AG04449 (cell line): ENCODE measurements at regions not wholly inside any gene's neighbourhood (a gene's known extent, or its start where the extent isn't known, plus 50 kb on each side); places are given as distances from the start of the nearest gene placed in this dataset.
A peak's percentile ranks its signal among the peaks of the same experiment; 100 is the strongest.

Source experiments
- CTCF ChIA-PET: fragments of 350-600 bp; formaldehyde crosslinking; extraction: SDS; loops from one replicate; lab custom pipeline; 2021; ENCODE audit warnings: antibody characterized with exemption; lab: Yijun Ruan, JAX
- POLR2A ChIA-PET: fragments of 400-600, 350-600 bp; formaldehyde crosslinking; extraction: SDS; loops from one replicate; lab custom pipeline; 2020; ENCODE audit warnings: antibody characterized with exemption, inconsistent platforms; lab: Yijun Ruan, JAX
- DNase-seq: peaks from one replicate; pipeline ENCODE4 v3.0.0-alpha.2; 2010; ENCODE audit warnings: low read depth, low spot score
- H3K4me3 ChIP-seq: 2 replicates; pipeline ENCODE4 v1.5.1; 2011; ENCODE audit warnings: low read depth, mild to moderate bottlenecking, control low read depth, low read length
- CTCF ChIP-seq: IDR thresholded peaks from one replicate; pipeline ENCODE4 v1.5.1; 2011; ENCODE audit warnings: mild to moderate bottlenecking, moderate library complexity, low read length, control low read depth, inconsistent platforms; ENCODE audit not compliant: insufficient read depth; ENCODE audit errors: missing control alignments

- no peak for DNase-seq
- H3K4me3 ChIP-seq, result no peak overlapping the region
- ChIA-PET POLR2A (no interaction called here), CTCF (interaction anchor here (1.4 kb wide), 2 partner anchors 10 to 15 kb away, joined by 4 to 6 read pairs; no protein-coding TSS in a partner anchor)
- no peak for TF ChIP-seq CTCF
Measured at GRCh38 chrX:110863883-110864282, 68.3 kb upstream of the CHRDL1 start.

- DNase-seq, result no peak
- no peak for TF ChIP-seq CTCF
- ChIA-PET CTCF (interaction anchor here (1.8 kb wide), 1 partner anchor 11 kb away, joined by 5 read pairs; no protein-coding TSS in a partner anchor), POLR2A (no interaction called here)
- H3K4me3 ChIP-seq, result no peak overlapping the region
Measured at GRCh38 chrX:110858565-110858964, 62.9 kb upstream of the CHRDL1 start.

GRCh38 chrX:110853610-110854009 is 58.0 kb upstream of the CHRDL1 start:
- POLR2A ChIA-PET, result no interaction called here
- peak; percentile 7 for TF ChIP-seq CTCF

GRCh38 chrX:110852180-110852579 is 56.6 kb upstream of the CHRDL1 start:
- CTCF ChIA-PET, result interaction anchor here (0.8 to 9.6 kb wide), 5 partner anchors 392 to 706 kb away, joined by 3 to 111 read pairs (median 4); no protein-coding TSS in a partner anchor
- DNase-seq, result no peak
- TF ChIP-seq CTCF, result peak; percentile 39
- POLR2A ChIA-PET, result no interaction called here
- H3K4me3 ChIP-seq, result no peak overlapping the region

More at GRCh38 chrX:110853610-110854009, 58.0 kb upstream of the CHRDL1 start:
- no peak overlapping the region for H3K4me3 ChIP-seq
- DNase-seq, result no peak
- CTCF ChIA-PET, result interaction anchor here (0.9 to 2.8 kb wide), 6 partner anchors 11 to 403 kb away, joined by 3 to 17 read pairs (median 4); no protein-coding TSS in a partner anchor

- ChIA-PET POLR2A (no interaction called here), CTCF (interaction anchor here (1.1 to 9.6 kb wide), 3 partner anchors 393 to 705 kb away, joined by 4 to 111 read pairs (median 17); no protein-coding TSS in a partner anchor)
- DNase-seq, result no peak
- TF ChIP-seq CTCF, result no peak
- no peak overlapping the region for H3K4me3 ChIP-seq
Measured at GRCh38 chrX:110851780-110852179, 56.2 kb upstream of the CHRDL1 start.

GRCh38 chrX:110847334-110847733 is 51.7 kb upstream of the CHRDL1 start:
- CTCF ChIA-PET, result interaction anchor here (0.6 to 9.6 kb wide), 21 partner anchors 9 to 701 kb away, joined by 3 to 111 read pairs (median 4); no protein-coding TSS in a partner anchor
- POLR2A ChIA-PET, result no interaction called here
- peak; percentile 29 for TF ChIP-seq CTCF

More at GRCh38 chrX:110847334-110847733, 51.7 kb upstream of the CHRDL1 start:
- no peak overlapping the region for H3K4me3 ChIP-seq
- no peak for DNase-seq
